ENCODE measurements at regions not wholly inside any gene's neighbourhood (a gene's known extent, or its start where the extent isn't known, plus 50 kb on each side); places are given as distances from the start of the nearest gene placed in this dataset.

- FAIRE-seq, result no peak
Measured at GRCh38 chr11:111091321-111091938, 154.1 kb upstream of the POU2AF2 start.

DNA sequence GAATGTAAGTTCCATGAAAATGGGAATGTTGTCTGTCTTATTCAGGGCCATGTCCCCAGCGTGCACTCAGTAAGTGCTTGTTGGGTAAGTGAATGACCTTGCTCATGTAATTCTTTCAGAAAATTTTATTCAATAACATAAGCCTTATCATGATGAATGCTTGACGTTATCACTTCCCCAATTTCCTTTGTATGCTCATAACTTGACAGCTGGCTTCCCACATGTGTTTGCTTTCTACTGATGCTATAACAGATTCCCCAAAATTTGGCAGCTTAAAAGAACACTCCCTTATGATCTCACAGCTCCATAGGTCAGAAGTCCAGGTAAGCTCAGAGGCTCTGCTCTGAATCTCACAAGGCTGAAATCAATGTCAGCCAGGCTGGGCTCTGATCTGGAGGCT lies 155.8 kb upstream of the POU2AF2 start:
- no peak for FAIRE-seq

DNA sequence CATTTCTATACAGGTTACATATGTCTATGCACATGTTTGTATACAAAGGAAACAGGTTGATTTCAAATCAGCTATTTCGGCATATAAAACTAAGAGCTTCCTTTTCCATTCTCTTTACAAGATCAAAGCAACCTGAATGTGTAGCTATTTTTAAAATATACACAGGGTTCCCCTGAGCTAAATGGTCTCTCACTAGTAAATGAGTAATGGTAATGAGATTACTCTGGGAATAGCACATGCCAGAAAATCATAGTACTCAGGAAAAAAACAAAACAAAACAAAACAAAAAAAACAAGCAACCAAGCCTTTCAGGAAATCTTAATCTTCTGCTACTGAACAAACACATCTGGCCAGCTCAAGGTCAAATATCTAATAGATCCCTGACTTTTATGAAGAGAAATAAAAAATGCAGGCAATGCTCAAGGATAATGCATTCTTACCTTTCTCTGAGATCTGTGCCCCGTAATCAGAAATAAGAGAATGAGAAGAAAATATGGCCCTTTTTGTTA lies 156.6 kb upstream of the POU2AF2 start:
- peak; percentile 73 for FAIRE-seq

GRCh38 chr11:111086058-111086457 lies 159.5 kb upstream of the POU2AF2 start:
- FAIRE-seq, result no peak

DNA sequence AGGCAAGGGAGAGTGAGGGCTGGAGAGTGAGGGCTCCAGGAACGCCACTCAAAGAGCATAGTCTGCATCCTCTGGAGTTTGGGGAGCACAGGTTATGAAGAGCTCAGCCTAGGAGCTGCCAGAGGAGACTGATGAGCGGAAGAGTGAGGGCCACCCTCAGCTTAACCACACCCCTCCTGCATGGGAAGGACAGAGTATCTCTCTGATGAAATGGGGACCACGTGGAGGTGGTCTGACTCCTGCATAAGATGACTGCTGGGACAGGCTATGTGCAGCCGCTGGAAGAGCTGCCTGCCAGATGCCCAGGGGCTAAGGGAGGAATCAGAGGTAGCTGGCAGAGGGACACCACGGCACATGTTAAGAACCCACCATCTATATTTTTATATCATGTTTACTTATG lies 162.9 kb upstream of the POU2AF2 start:
- no peak for FAIRE-seq

DNA sequence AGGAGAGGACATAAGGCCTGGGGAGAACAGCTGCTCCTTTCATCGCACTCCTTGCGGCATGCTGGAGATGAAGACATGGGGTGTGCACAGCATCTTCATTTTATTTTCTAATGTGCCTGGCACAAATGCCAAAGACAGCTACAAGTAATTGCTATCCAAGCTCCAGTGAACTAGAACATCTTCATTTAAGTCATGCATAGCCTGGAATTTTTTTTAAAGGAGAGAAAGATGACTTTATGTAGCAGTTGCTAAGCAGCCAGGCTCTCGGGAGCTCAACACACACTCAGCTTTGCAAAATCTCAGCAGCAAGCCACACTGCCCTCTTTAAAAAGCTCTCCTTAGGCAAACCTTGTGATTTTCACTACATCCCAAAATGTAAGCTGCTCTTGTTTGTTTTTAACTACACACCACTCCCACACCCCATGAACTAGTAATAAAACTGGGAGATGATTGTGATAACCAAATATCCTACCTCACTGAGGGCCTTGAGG lies 164.5 kb upstream of the POU2AF2 start:
- FAIRE-seq, result peak; percentile 81

DNA sequence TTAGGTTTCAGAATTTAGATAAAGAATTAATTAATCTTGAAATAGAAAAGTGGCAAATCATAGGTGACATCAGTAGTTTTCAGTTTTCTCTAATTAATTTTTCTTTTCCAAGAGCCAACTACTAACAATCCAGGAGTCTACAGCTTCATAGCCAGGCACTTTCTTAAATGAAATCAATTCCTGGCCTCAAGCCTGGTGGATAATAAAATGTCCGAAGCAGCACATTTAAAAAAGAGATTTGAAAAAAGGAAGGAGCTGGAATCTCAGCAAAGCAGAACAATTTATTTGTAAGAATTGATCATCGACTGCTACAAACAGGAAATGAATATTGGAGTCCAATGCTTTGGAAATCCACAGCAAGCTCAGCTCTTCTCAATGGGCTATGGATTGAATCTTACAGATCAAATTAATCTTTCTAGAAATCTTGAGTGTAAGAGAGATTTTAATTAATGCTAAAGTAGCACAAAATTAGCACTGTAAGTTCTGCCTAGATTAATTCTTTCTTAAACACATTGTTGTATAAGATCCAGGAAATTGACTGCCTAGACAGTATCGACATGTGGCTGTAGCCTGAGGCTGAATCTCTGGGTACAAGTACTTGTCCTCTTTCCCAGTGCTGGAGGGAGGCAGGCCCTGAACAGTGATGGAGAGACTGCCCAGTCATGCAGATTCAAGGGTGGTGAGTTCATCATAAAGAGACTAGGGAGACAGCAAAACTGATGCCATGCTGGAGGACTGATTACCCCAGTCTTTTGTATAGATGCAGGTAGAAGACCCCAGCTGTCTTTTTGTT lies 167.8 kb upstream of the POU2AF2 start:
- FAIRE-seq, result no peak

DNA sequence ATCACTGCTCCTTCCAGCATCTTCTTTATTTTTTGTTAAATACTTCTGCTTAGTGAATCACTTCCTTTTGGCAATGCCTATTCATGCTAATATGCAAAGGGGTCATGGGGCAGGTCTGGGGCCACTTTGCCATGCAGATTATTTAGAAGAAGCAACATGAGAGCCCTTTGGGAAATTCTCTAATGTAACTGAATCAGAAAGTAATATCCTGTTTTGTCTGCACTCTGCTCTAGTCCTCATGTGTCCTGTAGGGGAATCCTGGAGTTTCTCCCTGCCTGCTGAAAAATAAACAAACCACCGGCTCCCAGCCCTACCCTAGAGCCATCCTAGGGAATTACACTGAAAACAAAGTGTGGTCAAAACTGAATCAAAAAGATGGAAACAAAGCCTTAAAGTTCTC lies 176.5 kb upstream of the POU2AF2 start:
- FAIRE-seq, result no peak

DNA sequence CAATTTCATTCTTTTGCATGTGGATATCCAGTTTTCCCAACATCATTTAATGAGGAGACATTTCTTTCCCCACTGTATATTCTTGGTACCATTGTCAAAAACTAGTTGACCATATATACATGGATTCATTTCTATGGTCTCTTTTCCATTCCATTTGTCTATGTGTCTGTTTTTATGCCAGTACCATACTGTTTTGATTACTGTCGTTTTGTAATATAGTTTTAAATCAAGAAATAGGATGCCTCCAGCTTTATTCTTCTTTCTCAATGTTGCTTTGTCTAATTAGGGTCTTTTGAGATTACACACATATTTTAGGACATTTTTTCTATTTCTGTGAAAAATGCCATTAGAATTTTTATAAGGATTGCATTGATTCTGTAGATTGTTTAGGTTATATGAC lies 177.5 kb upstream of the POU2AF2 start:
- FAIRE-seq, result no peak

GRCh38 chr11:111066846-111067245 lies 178.7 kb upstream of the POU2AF2 start:
- FAIRE-seq, result no peak

DNA sequence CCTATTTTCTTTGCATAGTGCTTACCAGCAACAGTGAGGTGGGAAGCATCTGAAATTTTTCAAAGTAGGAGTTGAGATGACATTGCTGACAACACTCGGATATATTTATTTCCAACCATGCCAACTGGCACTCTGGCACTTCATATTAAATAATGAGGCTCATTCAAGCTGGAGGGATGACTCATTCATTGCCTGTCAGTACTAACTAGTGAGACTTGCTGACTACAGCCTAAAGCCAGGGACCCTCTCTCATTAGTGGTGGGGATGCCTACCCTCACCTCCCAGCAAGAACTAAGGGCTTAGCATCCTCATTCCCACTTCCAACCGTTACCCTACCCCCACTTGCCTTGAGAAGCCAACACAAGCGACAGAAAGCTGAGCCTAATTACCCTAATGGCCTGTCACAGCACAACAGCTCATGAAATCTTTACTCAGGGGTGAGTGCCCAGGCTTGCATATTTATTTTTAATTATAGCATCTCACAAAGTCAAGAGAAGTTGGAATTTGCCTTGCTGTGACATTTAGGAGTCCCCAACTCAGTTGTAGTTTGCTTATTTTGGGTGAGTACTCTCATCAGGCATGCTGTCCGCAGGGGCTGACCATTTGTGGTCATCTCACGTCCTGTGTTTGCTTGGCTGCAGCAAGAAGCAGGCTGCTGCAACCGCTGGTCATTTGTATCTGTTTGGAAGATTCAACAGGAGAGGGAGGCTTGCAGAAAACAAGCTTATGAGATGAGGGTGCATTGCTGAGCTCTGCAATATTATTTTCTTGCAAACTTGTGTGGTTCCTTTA lies 181.6 kb upstream of the POU2AF2 start:
- FAIRE-seq, result no peak

- FAIRE-seq, result no peak
Measured at GRCh38 chr11:111062420-111062819, 183.1 kb upstream of the POU2AF2 start.

- no peak for FAIRE-seq
Measured at GRCh38 chr11:111059726-111060125, 185.8 kb upstream of the POU2AF2 start.

GRCh38 chr11:111049131-111049530 lies 196.4 kb upstream of the POU2AF2 start:
- FAIRE-seq, result no peak

GRCh38 chr11:111047374-111047773 lies 198.2 kb upstream of the POU2AF2 start:
- no peak for FAIRE-seq

DNA sequence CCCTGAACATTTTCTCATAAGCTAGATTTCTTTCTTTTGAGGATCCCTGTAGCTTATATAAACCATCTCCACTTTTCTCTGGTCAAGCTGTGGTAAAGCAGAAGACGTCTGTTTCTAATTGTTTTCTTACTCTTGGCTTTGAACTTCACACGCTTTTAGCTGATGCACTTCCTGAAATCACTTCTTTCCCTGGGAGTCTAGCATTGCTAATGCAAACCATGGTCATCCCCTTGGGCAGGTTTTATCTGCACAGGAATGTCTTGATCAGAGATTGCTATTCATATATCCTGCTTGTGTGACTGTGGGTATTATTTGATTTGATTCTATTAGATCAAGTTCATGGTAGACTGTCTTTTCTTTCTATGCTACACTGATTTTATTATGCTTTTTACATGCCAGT lies 199.2 kb upstream of the POU2AF2 start:
- no peak for FAIRE-seq

GRCh38 chr11:111045874-111046273 lies 199.7 kb upstream of the POU2AF2 start:
- no peak for FAIRE-seq

DNA sequence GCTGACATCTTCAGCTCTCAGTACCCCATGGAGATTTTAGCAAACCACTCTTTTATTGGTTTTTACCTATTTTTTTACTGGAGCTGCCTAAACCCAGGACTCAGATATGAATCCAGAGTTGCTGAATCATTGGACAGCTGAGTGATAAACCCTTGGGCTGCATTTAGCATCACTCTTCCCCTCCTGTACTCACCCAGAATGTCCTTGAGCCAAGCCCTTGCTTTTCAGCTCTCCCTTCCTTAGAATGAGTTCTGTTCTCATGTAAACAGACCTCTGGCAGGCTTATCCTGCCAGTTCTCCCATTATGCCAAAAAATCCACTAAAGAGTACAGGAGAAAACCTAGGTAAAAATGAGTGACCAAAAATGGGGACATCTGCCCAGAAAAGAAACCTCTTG lies 200.1 kb upstream of the POU2AF2 start:
- FAIRE-seq, result no peak

DNA sequence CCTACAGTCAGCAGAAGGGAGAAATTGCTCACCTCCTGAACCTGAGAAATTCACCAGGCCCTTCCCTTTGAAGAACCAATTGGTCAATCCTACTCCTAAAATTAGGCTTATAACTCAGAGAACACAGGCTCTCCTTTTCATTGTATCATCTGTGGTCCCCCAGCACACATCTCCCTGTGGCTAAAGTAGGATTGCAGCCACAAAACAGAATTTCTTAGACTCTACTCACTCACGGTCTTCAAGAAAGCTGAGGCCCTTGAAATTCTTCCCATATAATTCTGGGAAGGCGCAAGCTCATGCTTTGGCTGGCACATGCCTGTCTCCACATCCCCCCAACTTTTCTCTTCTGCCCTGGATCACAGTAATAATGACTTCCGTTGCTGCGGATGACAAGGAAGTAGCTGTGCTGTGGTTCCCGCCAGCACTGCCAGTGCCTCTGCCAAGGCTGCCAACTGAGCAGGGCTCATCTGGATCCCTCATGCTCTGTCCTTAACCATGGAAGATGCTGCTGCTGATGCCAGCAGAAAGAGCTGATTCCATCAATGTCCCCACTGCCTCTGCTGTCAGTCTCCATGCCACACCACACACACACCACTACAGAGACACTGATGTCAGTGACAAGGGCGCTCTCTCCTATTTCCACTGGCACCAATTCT lies 200.6 kb upstream of the POU2AF2 start:
- no peak for FAIRE-seq

- no peak for FAIRE-seq
Measured at GRCh38 chr11:111039982-111040381, 205.5 kb upstream of the POU2AF2 start.

- no peak for FAIRE-seq
Measured at GRCh38 chr11:111035746-111036145, 209.8 kb upstream of the POU2AF2 start.

- FAIRE-seq, result no peak
Measured at GRCh38 chr11:111026241-111026640, 219.3 kb upstream of the POU2AF2 start.

DNA sequence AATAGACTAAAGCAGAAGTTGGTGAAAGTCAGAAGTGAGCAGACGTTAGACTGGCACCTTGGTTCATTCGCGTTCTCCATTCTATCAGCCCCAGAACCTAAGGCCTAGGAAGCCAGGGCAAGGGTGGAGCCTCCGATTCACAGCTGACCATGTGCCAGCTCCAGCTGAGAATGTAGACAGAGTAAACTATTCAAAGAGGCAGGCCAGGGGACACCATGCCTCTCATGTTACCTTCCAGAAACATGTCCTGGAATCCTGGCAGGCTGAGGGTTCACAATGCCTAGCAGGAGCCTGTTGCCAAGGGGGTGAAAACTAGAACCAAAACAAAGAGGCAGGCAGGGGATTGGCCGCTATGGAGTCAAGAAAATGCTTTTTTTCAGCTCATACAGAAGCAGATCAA lies 224.4 kb upstream of the POU2AF2 start:
- no peak for FAIRE-seq

All from endometrium (tissue), 2 donors.